ENCODE measurements at regions not wholly inside any gene's neighbourhood (a gene's known extent, or its start where the extent isn't known, plus 50 kb on each side); places are given as distances from the start of the nearest gene placed in this dataset.

DNA sequence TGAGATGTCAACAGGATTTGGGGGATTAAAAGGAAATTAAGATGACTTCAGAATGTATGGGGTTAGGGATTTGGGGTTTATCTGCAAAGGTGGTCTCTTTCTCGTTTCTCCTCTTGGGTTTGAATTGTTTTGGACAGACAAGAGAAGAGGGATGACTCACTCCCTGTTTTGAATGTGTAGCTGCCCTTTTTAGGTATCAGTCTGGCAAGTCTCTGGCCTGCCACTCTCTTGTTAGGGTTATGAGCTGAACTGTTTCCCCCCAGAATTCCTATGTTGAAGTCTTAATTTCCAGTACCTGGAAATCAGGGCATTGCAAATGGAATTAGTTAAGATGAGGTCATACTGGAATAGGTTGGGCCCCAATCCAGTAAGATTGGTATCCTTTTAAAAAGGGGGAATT lies 291.7 kb downstream of the MEX3B start:
- Histone ChIP-seq H3K9me2 (replicated peaks; ENCODE audit: low read depth, low read length) (no peaks in the 10 kb centered on the region), H2AFZ (ENCODE audit: low read length) (no peak overlapping the region), H4K20me1 (ENCODE audit: insufficient read depth, low read length, poor library complexity, severe bottlenecking) (no peaks in the 10 kb centered on the region), H3F3A (ENCODE audit: low read depth) (no peaks in the 10 kb centered on the region), H3K9ac (ENCODE audit: low read depth, low read length, poor library complexity, severe bottlenecking) (no peak overlapping the region), H3K9me3 (ENCODE audit: insufficient read depth, low read depth, low read length) (no peaks in the 10 kb centered on the region), H3K36me3 (ENCODE audit: insufficient read depth, low read length) (no peaks in the 10 kb centered on the region), H3K27me3 (ENCODE audit: insufficient read depth, low read length, poor library complexity, severe bottlenecking) (no peaks in the 10 kb centered on the region), H3K4me3 (ENCODE audit: low read length, poor library complexity, severe bottlenecking) (no peak overlapping the region), H3K4me1 (ENCODE audit: insufficient read depth, low read length, poor library complexity, severe bottlenecking) (no peaks in the 10 kb centered on the region), H3K79me2 (ENCODE audit: insufficient read depth, low read length) (no peaks in the 10 kb centered on the region), H3K4me2 (ENCODE audit: low read depth, low read length, poor library complexity, severe bottlenecking) (no peak overlapping the region)
- no peak for TF ChIP-seq EZH2phosphoT487 (IDR thresholded peaks at IDR 0.05; ENCODE audit: borderline replicate concordance)
- TF ChIP-seq, protein P1, sequence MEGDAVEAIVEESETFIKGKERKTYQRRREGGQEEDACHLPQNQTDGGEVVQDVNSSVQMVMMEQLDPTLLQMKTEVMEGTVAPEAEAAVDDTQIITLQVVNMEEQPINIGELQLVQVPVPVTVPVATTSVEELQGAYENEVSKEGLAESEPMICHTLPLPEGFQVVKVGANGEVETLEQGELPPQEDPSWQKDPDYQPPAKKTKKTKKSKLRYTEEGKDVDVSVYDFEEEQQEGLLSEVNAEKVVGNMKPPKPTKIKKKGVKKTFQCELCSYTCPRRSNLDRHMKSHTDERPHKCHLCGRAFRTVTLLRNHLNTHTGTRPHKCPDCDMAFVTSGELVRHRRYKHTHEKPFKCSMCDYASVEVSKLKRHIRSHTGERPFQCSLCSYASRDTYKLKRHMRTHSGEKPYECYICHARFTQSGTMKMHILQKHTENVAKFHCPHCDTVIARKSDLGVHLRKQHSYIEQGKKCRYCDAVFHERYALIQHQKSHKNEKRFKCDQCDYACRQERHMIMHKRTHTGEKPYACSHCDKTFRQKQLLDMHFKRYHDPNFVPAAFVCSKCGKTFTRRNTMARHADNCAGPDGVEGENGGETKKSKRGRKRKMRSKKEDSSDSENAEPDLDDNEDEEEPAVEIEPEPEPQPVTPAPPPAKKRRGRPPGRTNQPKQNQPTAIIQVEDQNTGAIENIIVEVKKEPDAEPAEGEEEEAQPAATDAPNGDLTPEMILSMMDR (conservative IDR thresholded peaks at IDR 0.05; ENCODE audit: low read length): no peak

DNA sequence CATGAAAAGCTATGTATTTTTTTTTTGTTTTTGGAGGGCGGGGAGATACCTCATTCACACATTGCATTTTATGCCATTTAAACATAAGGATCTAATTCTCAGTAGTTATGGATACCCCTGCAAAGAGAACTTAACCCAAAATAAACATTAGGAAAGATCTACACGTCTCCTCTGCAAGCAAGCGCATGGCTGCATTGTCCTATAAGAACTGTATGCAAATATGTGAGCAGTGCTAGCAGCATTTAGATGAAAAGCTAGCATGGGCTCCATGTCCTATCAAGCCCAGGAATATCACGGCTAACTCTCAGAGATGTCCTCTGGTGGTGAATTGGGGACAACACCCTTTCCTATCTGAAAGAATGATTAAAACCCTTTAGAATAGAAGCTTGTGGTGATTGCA lies 292.8 kb downstream of the MEX3B start:
- H3K4me3 ChIP-seq (ENCODE audit: low read length, poor library complexity, severe bottlenecking): no peak overlapping the region
- H3K9me3 ChIP-seq (ENCODE audit: insufficient read depth, low read depth, low read length): no peaks in the 10 kb centered on the region
- TF ChIP-seq, protein P1 (conservative IDR thresholded peaks at IDR 0.05; ENCODE audit: low read length): no peak
- no peak for TF ChIP-seq EZH2phosphoT487 (IDR thresholded peaks at IDR 0.05; ENCODE audit: borderline replicate concordance)
- no peak overlapping the region for H2AFZ ChIP-seq (ENCODE audit: low read length)
- no peak overlapping the region for H3K9ac ChIP-seq (ENCODE audit: low read depth, low read length, poor library complexity, severe bottlenecking)
- H3K79me2 ChIP-seq (ENCODE audit: insufficient read depth, low read length): no peaks in the 10 kb centered on the region
- no peaks in the 10 kb centered on the region for H3F3A ChIP-seq (ENCODE audit: low read depth)
- no peaks in the 10 kb centered on the region for H3K36me3 ChIP-seq (ENCODE audit: insufficient read depth, low read length)
- no peaks in the 10 kb centered on the region for H3K4me1 ChIP-seq (ENCODE audit: insufficient read depth, low read length, poor library complexity, severe bottlenecking)
- no peaks in the 10 kb centered on the region for H4K20me1 ChIP-seq (ENCODE audit: insufficient read depth, low read length, poor library complexity, severe bottlenecking)
- H3K4me2 ChIP-seq (ENCODE audit: low read depth, low read length, poor library complexity, severe bottlenecking): no peak overlapping the region
- no peaks in the 10 kb centered on the region for H3K9me2 ChIP-seq (replicated peaks; ENCODE audit: low read depth, low read length)
- no peaks in the 10 kb centered on the region for H3K27me3 ChIP-seq (ENCODE audit: insufficient read depth, low read length, poor library complexity, severe bottlenecking)

DNA sequence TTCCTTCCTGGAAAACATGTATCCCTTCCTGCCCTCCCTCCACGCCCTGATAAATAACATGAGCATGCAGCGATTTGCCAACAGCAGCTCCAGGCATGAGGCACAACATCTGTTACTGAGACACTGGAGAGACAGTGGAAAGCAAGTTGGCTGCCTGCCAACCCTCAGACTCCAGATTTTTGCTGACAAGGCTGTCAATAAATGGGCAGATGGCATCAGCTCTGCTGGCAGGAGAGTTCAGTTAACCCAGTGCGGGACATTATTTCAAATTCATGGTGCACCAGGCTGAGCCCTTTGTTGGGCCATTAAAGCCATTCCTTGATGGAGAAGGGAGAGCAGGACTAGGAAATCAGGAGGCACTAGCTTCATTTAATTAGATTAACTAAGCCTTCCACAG lies 293.3 kb downstream of the MEX3B start:
- Histone ChIP-seq H4K20me1 (ENCODE audit: insufficient read depth, low read length, poor library complexity, severe bottlenecking) (no peaks in the 10 kb centered on the region), H3K36me3 (ENCODE audit: insufficient read depth, low read length) (no peaks in the 10 kb centered on the region), H2AFZ (ENCODE audit: low read length) (no peak overlapping the region), H3K9me3 (ENCODE audit: insufficient read depth, low read depth, low read length) (no peaks in the 10 kb centered on the region), H3K79me2 (ENCODE audit: insufficient read depth, low read length) (no peaks in the 10 kb centered on the region), H3K4me2 (ENCODE audit: low read depth, low read length, poor library complexity, severe bottlenecking) (no peak overlapping the region), H3K4me1 (ENCODE audit: insufficient read depth, low read length, poor library complexity, severe bottlenecking) (no peaks in the 10 kb centered on the region), H3K4me3 (ENCODE audit: low read length, poor library complexity, severe bottlenecking) (no peak overlapping the region), H3K9me2 (replicated peaks; ENCODE audit: low read depth, low read length) (no peaks in the 10 kb centered on the region), H3F3A (ENCODE audit: low read depth) (no peaks in the 10 kb centered on the region), H3K27me3 (ENCODE audit: insufficient read depth, low read length, poor library complexity, severe bottlenecking) (no peaks in the 10 kb centered on the region), H3K9ac (ENCODE audit: low read depth, low read length, poor library complexity, severe bottlenecking) (no peak overlapping the region)
- no peak for TF ChIP-seq EZH2phosphoT487 (IDR thresholded peaks at IDR 0.05; ENCODE audit: borderline replicate concordance)
- TF ChIP-seq, protein P1 (conservative IDR thresholded peaks at IDR 0.05; ENCODE audit: low read length): no peak

All from Loucy (cell line).